Spinal cord (tissue), 9 donors: ENCODE measurements at regions not wholly inside any gene's neighbourhood (a gene's known extent, or its start where the extent isn't known, plus 50 kb on each side); places are given as distances from the start of the nearest gene placed in this dataset.

Source experiments
- DNase-seq, 6 donors: peaks; one replicate each; pipeline versions ENCODE4 v3.0.0 to v3.0.0-alpha.2; 2013 to 2015; ENCODE audit warnings: low spot score in 6 of 6, low read depth in 4 of 6
- H3K27ac ChIP-seq: one replicate; pipeline ENCODE4 v1.5.1; 2013; ENCODE audit warnings: low read depth, low read length, control low read depth
- H3K27me3 ChIP-seq: one replicate; pipeline ENCODE4 v1.6.1; 2013; ENCODE audit warnings: low read length; ENCODE audit not compliant: control insufficient read depth, insufficient read depth
- H3K36me3 ChIP-seq: one replicate; pipeline ENCODE4 v1.6.1; 2013; ENCODE audit warnings: low read length; ENCODE audit not compliant: control insufficient read depth, insufficient read depth
- H3K4me1 ChIP-seq: one replicate; pipeline ENCODE4 v1.6.1; 2013; ENCODE audit warnings: low read length; ENCODE audit not compliant: control insufficient read depth, insufficient read depth
- H3K4me3 ChIP-seq: one replicate; pipeline ENCODE4 v1.5.1; 2013; ENCODE audit warnings: low read depth, low read length, control low read depth
- H3K9me3 ChIP-seq: one replicate; pipeline ENCODE4 v1.6.1; 2013; ENCODE audit warnings: low read length; ENCODE audit not compliant: control insufficient read depth, insufficient read depth
- WGBS: methylation state at CpG from one replicate; pipeline ENCODE4 v1.1.5; 2013; ENCODE audit warnings: missing lambda C conversion rate; ENCODE audit not compliant: insufficient coverage; 5-methylcytosine and 5-hydroxymethylcytosine counted together
- donor health status: healthy.

DNA sequence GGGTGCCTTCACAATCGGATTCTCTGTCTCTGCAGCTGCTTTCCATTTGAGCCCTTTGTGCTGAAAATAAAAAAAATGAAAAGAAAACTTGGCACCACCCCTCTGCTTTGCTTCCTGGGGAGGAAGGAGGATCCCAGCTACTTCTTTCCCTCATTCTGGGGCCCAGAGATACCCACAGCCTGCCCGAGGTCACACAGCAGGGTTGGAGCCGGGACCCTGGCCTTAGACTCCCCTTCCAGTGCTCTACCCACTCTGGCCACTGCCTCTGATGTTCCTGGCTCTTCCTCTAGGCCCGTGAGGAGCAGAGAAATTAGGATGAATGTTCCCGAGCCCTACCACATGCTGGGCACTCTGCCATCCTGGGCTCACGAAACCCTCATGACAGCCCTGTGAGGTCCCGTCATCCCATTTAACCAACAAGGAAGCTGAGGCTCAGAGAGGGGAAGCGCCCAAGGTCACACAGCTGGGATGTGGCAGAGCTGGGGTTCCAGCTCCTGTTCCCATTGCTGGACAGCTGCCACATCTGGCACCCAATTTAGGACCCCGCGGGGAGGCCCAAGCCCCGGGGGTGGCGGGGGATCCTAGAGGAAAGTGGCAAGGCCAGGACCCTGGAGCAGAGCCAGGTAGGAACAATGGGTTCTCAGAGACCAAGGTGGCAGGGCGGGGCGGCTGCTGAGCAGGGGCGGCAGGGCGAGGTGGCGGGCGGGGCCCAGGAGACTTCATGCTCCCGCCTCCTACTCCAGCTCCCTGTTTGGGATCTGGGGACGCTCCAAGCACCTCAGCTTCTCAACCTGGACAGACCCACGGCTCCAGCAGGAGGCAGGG is 76.6 kb downstream of the CEBPB start:
- WGBS = 49% methylated on average over 18 of the region's 21 CpGs
- DNase-seq = peak in 2 of 6 donors; percentile 36 to 67
- no peaks in the 10 kb centered on the region for H3K9me3 ChIP-seq
- H3K4me3 ChIP-seq = no peak overlapping the region
- H3K36me3 ChIP-seq = no peaks in the 10 kb centered on the region
- H3K4me1 ChIP-seq = peaks cover 22% of the 10 kb centered on the region
- no peaks in the 10 kb centered on the region for H3K27me3 ChIP-seq
- peak overlapping the region; percentile 33 for H3K27ac ChIP-seq

DNA sequence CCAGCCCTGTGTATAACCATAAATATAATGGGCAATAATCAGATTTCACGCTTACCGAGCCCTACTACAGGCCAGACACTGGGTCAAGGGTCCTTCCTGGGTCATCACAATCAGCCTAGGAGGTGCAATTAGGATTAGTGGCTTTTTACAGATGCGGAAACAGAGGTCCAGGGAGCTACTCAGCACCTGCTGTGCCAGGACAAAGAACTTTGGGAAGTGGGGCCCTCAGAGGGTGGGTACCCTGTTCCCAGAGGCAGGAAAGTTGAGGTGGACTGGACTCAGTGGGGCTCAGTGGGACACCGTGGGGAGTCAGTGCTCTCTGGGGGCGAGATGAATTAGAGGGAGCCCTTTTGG is 77.2 kb downstream of the CEBPB start:
- H3K4me1 ChIP-seq = peaks cover 22% of the 10 kb centered on the region
- no peak overlapping the region for H3K4me3 ChIP-seq
- H3K27me3 ChIP-seq = no peaks in the 10 kb centered on the region
- no peaks in the 10 kb centered on the region for H3K36me3 ChIP-seq
- no peaks in the 10 kb centered on the region for H3K9me3 ChIP-seq
- WGBS = 60% methylated on average over 2 of the region's 5 CpGs
- no peak overlapping the region for H3K27ac ChIP-seq
- no peak for DNase-seq

DNA sequence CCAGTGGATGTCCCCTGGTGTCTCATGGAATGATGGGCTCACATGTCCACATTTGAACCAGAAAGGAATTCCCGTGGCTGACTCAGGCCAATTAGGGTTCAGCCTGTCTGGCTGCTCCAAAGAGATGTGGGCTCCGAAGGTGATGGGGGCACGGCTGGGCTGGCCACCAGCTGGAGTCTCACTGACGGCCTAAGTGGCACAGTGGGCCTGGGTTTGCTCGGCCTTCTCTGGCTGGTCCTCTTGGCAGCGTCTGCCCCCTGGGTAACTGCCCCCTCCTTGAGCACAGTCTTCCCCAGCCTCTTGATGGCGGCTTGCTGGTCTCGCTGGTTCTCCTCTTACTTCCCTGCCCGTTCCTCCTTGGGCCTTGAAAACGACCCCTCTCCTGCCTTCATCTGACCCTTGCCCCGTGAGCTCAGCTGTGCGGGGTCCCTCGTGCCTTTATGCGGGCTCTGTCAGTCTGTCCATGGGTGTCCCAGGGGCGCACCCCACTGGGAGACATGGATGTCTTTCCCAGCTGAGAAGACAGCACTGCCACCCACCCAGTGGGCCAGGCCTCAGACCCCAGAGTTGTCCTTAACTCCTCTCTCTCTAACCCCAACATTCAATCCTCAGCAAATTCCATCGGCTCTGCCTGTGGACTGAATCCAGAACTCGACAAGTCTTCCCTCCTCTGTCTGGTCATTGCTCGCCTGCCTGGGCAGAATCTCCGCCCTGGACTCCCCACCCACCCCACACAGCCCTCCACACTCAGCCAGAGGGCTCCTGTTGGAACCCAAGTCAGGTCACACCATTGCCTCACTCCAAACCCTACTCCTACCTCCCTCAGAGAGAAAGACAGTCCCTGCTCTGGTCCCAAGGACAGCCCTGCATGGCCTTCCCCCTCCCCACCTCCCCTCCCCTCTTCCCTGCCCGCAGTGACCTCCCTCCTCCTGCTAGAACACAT is 78.7 kb downstream of the CEBPB start:
- 82% methylated on average over 20 of the region's 20 CpGs for WGBS
- H3K4me1 ChIP-seq = peaks cover 34% of the 10 kb centered on the region

DNA sequence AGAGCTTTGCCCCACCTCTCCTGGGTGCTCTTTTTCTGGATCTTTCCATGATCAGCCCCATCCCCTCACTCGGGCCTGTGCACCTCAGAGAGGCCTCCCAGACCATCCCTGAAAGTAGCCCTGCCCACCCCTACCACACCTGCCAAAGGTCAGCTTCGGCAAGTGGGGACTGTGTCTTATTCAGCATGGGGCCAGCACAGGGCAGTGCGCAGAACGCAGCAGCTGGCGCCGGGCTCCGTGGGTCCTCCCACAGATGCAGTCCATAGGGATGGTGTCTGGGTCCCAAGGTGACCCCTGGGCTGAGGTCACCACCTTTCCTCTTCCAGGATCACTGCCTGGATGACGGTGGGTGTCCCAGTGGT is 79.4 kb downstream of the CEBPB start:
- Histone ChIP-seq H3K4me3 (no peak overlapping the region), H3K4me1 (peaks cover 33% of the 10 kb centered on the region), H3K36me3 (no peaks in the 10 kb centered on the region), H3K27ac (no peak overlapping the region), H3K9me3 (no peaks in the 10 kb centered on the region), H3K27me3 (no peaks in the 10 kb centered on the region)
- WGBS = 82% methylated on average over 7 of the region's 8 CpGs
- no peak for DNase-seq

More for the DNA sequence above, 78.7 kb downstream of the CEBPB start:
- DNase-seq = no peak
- no peaks in the 10 kb centered on the region for H3K9me3 ChIP-seq
- no peaks in the 10 kb centered on the region for H3K27me3 ChIP-seq
- no peak overlapping the region for H3K27ac ChIP-seq
- no peaks in the 10 kb centered on the region for H3K36me3 ChIP-seq
- no peak overlapping the region for H3K4me3 ChIP-seq

DNA sequence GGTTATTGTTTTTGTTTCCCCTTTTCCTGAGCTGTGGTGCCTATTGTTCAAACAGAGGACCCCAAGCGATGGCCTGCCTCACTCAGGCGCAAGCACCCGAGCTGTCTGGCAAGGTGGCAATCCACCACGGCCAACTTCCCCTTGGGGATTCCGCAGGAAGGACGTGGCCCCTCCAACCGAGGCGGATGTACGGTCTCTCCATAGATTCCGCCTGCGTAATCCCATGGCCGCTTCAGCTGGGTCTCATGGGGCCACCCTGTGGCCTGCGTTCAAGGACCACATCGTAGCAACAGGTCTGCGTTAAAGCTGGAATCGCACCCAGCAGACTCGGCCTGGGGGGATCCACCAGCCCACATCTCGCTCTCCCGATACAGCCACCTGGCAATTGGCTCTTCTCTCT is 79.9 kb downstream of the CEBPB start:
- no peaks in the 10 kb centered on the region for H3K9me3 ChIP-seq
- no peak overlapping the region for H3K4me3 ChIP-seq
- peaks cover 33% of the 10 kb centered on the region for H3K4me1 ChIP-seq
- WGBS = 81% methylated on average over 16 of the region's 19 CpGs
- no peaks in the 10 kb centered on the region for H3K27me3 ChIP-seq
- no peak for DNase-seq
- no peaks in the 10 kb centered on the region for H3K36me3 ChIP-seq
- H3K27ac ChIP-seq = no peak overlapping the region

DNA sequence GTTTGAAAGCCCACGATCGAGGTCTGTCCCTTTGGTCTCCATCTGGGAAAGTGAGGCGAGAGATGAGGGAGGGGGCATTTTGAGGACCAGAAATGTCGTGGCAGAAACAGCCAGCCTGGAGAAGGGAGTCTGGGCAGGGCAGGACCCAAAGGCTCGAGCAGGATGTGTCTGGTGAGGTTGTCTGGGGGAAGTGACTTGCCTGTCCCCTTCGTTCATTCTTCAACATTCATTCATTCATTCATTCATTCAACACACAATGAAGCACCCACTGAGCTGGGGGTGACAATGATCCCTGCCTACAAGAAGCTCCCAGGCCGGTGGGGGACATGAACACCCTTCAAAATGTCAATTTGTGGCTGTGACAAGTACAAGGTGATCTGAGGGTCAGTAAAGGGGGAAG is 80.5 kb downstream of the CEBPB start:
- no peak overlapping the region for H3K4me3 ChIP-seq
- no peak for DNase-seq
- WGBS = 90% methylated on average over 5 of the region's 7 CpGs
- H3K9me3 ChIP-seq = no peaks in the 10 kb centered on the region
- no peaks in the 10 kb centered on the region for H3K36me3 ChIP-seq
- peaks cover 33% of the 10 kb centered on the region for H3K4me1 ChIP-seq
- H3K27ac ChIP-seq = no peak overlapping the region
- no peaks in the 10 kb centered on the region for H3K27me3 ChIP-seq

DNA sequence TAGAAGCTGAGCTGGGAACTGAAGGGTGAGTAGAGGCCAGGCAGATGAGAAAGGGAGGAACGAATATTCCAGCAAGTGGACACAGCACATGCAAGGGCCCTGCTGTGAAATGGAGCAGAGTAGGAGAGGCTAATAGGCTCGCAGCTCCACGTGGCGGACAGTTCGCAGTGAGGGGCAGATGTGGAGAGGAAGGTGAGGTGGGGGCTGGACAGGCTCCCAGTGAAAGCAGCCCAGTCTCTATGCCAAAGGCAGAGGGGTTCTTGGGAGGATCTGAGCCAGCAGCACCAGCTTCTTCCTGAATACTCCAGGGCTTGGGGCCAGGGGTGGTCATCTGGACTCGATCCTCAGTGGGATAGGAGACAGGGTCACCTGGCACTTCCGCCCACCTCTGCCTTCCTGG is 81.0 kb downstream of the CEBPB start:
- H3K27me3 ChIP-seq = no peaks in the 10 kb centered on the region
- 58% methylated on average over 5 of the region's 7 CpGs for WGBS
- DNase-seq = no peak
- H3K4me1 ChIP-seq = peaks cover 30% of the 10 kb centered on the region
- no peaks in the 10 kb centered on the region for H3K9me3 ChIP-seq
- no peak overlapping the region for H3K4me3 ChIP-seq
- H3K27ac ChIP-seq = no peak overlapping the region
- no peaks in the 10 kb centered on the region for H3K36me3 ChIP-seq

DNA sequence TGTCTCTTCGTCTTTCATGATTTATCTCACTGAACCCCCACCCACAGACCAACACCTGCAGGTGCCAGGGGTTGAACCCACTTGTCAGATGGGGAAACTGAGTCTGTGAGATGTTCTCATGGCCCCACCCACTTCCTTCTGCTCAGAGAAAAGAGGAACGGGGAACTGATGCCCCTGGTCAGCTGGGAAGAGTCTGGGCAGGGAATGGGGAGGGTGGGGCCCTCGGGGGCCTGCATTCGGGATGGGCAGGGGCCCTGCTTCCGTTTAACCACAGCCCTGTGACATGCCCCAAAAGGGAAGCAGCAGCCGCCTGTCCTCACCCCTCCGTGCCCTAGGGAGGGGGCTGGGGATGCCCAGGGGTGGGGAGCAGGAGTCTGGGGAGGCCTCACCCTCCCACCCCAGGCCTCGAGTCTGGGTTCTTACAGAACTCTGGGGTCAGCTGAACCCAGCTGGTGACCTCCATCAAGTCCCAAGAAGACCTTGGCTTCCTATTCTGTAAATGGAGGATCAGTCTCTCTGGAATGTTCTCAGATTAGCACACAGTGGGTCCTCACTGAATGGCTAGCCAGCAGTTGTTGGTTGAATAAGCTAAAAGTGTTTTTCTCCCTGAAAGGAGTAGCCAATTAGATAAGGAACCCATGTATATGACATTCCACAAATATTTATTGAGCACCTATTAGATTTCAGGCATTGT is 81.5 kb downstream of the CEBPB start:
- DNase-seq = no peak
- H3K9me3 ChIP-seq = no peaks in the 10 kb centered on the region
- no peaks in the 10 kb centered on the region for H3K27me3 ChIP-seq
- H3K4me3 ChIP-seq = no peak overlapping the region
- H3K36me3 ChIP-seq = no peaks in the 10 kb centered on the region
- no peak overlapping the region for H3K27ac ChIP-seq
- 100% methylated on average over 3 of the region's 8 CpGs for WGBS
- peaks cover 24% of the 10 kb centered on the region for H3K4me1 ChIP-seq

DNA sequence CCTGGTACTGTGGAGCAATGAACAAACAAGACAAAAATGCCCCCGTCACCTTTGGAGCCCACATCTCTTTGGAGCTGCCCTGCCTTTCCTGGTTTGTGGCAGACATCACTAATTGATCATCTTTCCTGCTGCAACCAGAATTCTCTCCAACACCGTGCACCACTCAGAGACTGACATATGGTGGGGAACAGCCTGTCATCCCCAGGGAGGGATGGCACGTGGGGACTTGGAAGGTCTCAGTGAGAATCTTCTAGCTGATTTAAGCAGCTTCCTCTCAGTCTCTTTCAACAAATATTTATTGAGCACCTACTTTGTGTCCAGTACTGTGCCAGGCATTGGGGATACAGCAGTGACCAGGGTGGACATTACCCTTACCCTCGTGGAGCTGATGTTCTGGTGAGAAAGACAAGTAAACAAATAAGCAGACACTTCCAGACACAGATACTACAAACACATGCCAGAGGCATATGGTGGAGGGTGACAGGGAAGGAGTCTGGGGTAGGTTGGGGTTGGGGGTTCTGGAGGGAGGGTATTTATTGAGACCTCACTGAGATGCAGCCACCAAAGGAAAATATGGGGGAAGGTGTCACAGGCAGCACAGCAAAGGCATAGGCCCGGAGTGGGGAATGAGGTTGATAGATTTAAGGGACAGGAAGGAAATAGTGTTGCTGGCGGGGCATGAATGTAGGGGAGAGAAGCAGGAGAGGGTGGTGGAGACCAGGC is 82.3 kb downstream of the CEBPB start:
- Histone ChIP-seq H3K4me1 (peaks cover 18% of the 10 kb centered on the region), H3K27ac (no peak overlapping the region), H3K4me3 (no peak overlapping the region), H3K27me3 (no peaks in the 10 kb centered on the region), H3K9me3 (no peaks in the 10 kb centered on the region), H3K36me3 (no peaks in the 10 kb centered on the region)
- WGBS = 81% methylated on average over 4 of the region's 6 CpGs
- DNase-seq = peak in 2 of 6 donors; percentile 28 to 82
